OCI-LY3 (cell line): ENCODE measurements at regions not wholly inside any gene's neighbourhood (a gene's known extent, or its start where the extent isn't known, plus 50 kb on each side); places are given as distances from the start of the nearest gene placed in this dataset.

Source experiments
- EZH2phosphoT487 ChIP-seq: fragments of 200-600 bp; shearing (Covaris generic); IDR thresholded peaks from 2 replicates; pipeline ENCODE4 v1.6.1; 2018; ENCODE audit warnings: antibody characterized with exemption, mixed run types, low read depth
- TF ChIP-seq, protein P1 (sequence below): fragments of 200-600, 300-600 bp; sonication (generic); IDR thresholded peaks from 2 replicates; pipeline ENCODE4 v1.5.1; 2014; ENCODE audit warnings: antibody characterized with exemption, low read length, low read depth

DNA sequence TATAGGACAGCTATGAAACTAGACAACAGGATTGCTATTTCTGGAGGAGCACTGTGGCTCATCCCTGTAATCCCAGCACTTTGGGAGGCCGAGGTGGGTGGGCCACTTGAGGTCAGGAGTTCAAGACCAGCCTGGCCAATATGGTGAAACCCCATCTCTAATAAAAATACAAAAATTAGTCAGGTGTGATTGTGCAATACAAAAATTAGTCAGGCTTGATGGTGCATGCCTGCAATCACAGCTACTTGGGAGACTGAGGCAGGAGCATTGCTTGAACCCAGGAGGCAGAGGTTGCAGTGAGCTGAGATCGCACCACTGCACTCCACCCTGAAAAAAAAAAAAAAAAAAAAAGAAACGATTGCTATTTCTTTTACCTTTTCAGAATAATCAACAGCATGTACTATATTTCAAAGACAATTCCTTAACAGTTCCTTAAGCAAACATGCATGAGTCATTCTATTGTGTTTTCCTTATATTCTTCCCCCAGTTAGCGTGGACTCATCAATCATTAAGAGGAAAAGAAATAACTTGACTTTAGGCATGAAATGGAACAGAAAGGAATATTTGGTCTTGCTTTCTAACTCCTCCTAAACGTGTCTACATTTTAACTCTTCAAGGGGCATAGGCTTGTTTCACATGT lies 162.6 kb downstream of the TAF11L14 start:
- TF ChIP-seq, protein P1, sequence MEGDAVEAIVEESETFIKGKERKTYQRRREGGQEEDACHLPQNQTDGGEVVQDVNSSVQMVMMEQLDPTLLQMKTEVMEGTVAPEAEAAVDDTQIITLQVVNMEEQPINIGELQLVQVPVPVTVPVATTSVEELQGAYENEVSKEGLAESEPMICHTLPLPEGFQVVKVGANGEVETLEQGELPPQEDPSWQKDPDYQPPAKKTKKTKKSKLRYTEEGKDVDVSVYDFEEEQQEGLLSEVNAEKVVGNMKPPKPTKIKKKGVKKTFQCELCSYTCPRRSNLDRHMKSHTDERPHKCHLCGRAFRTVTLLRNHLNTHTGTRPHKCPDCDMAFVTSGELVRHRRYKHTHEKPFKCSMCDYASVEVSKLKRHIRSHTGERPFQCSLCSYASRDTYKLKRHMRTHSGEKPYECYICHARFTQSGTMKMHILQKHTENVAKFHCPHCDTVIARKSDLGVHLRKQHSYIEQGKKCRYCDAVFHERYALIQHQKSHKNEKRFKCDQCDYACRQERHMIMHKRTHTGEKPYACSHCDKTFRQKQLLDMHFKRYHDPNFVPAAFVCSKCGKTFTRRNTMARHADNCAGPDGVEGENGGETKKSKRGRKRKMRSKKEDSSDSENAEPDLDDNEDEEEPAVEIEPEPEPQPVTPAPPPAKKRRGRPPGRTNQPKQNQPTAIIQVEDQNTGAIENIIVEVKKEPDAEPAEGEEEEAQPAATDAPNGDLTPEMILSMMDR: no peak
- TF ChIP-seq EZH2phosphoT487: no peak
